ENCODE measurements at regions not wholly inside any gene's neighbourhood (a gene's known extent, or its start where the extent isn't known, plus 50 kb on each side); places are given as distances from the start of the nearest gene placed in this dataset.
"Not testable (repeated sequence)": the region's sequence is repeated elsewhere in the genome, so short reads cannot be mapped to it uniquely, and the experiment has no call there.

DNA sequence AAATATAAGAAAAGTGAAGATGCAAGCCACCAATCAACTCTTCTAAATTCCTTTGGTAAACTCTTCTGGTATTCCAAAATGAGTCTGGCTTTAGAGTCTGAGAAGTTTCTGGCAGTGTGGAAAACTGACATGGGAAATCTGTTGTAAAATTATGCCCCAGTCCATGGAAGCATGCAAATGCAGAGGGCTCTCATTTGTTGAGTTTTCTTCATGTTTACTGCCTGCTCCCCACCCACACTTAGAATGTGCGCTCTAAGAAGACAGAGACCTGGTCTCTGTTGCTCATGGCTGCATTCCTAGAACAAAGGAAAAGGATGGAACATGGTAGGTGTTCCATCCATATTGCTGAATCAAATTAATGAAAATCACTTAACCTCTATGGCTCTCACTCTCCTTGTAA, 411.8 kb upstream of the PDZRN3 start:
- peaks cover 6% of the 10 kb centered on the region for H3K9me3 Mint-ChIP-seq

GRCh38 chr3:74036102-74036501, 411.4 kb upstream of the PDZRN3 start:
- Mint-ChIP-seq H3K4me3 (no peak overlapping the region), H3K27ac (no peak overlapping the region), H3K4me1 (ENCODE audit: low read depth) (no peaks in the 10 kb centered on the region), H3K36me3 (ENCODE audit: low read depth) (no peaks in the 10 kb centered on the region), H3K27me3 (ENCODE audit: low read depth) (no peaks in the 10 kb centered on the region), H3K9me3 (peaks cover 2% of the 10 kb centered on the region)
- no peak for DNase-seq (ENCODE audit: low spot score)

More for the DNA sequence above, 411.8 kb upstream of the PDZRN3 start:
- DNase-seq (ENCODE audit: low spot score): no peak
- Mint-ChIP-seq H3K4me1 (ENCODE audit: low read depth) (no peaks in the 10 kb centered on the region), H3K4me3 (no peak overlapping the region), H3K27me3 (ENCODE audit: low read depth) (no peaks in the 10 kb centered on the region), H3K36me3 (ENCODE audit: low read depth) (no peaks in the 10 kb centered on the region), H3K27ac (no peak overlapping the region)

- no peak for DNase-seq (ENCODE audit: low spot score)
- no peaks in the 10 kb centered on the region for H3K4me1 Mint-ChIP-seq (ENCODE audit: low read depth)
- no peaks in the 10 kb centered on the region for H3K27me3 Mint-ChIP-seq (ENCODE audit: low read depth)
- H3K4me3 Mint-ChIP-seq: no peak overlapping the region
- H3K36me3 Mint-ChIP-seq (ENCODE audit: low read depth): no peaks in the 10 kb centered on the region
- no peak overlapping the region for H3K27ac Mint-ChIP-seq
- H3K9me3 Mint-ChIP-seq: peaks cover 4% of the 10 kb centered on the region
These were observed 409.1 kb upstream of the PDZRN3 start for GRCh38 chr3:74033806-74034205.

GRCh38 chr3:74033381-74033780, 408.6 kb upstream of the PDZRN3 start:
- Mint-ChIP-seq H3K4me1 (ENCODE audit: low read depth) (no peaks in the 10 kb centered on the region), H3K27me3 (ENCODE audit: low read depth) (no peaks in the 10 kb centered on the region), H3K36me3 (ENCODE audit: low read depth) (no peaks in the 10 kb centered on the region), H3K9me3 (peaks cover 4% of the 10 kb centered on the region), H3K4me3 (no peak overlapping the region), H3K27ac (no peak overlapping the region)
- DNase-seq (ENCODE audit: low spot score): no peak

GRCh38 chr3:74027121-74027520, 402.4 kb upstream of the PDZRN3 start:
- no peak overlapping the region for H3K4me3 Mint-ChIP-seq
- no peaks in the 10 kb centered on the region for H3K27me3 Mint-ChIP-seq (ENCODE audit: low read depth)
- DNase-seq (ENCODE audit: low spot score): no peak
- no peaks in the 10 kb centered on the region for H3K36me3 Mint-ChIP-seq (ENCODE audit: low read depth)
- H3K27ac Mint-ChIP-seq: no peak overlapping the region
- H3K4me1 Mint-ChIP-seq (ENCODE audit: low read depth): no peaks in the 10 kb centered on the region
- H3K9me3 Mint-ChIP-seq: peaks cover 4% of the 10 kb centered on the region

DNA sequence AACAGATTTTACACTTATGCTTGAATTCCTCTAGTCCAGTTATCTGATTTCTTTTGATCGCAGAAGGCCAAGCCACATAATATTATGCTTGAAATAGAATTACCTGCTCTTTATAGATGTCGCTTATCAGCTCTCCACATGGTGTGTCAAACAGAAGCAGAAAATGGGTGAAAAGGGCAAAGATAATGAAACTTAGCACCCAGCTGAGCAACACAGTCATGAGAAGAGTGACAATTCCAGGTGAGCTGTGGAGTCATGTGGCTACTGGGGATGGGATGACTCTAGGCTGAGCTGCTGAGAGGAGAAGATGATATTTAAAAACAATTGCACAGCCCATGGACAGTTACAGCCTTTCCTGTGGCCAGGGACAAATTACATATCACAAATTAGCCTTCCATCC, 398.7 kb upstream of the PDZRN3 start:
- DNase-seq (ENCODE audit: low spot score): no peak
- H3K27me3 Mint-ChIP-seq (ENCODE audit: low read depth): no peaks in the 10 kb centered on the region
- H3K4me1 Mint-ChIP-seq (ENCODE audit: low read depth): no peaks in the 10 kb centered on the region
- no peaks in the 10 kb centered on the region for H3K36me3 Mint-ChIP-seq (ENCODE audit: low read depth)
- H3K4me3 Mint-ChIP-seq: no peak overlapping the region
- H3K27ac Mint-ChIP-seq: no peak overlapping the region
- H3K9me3 Mint-ChIP-seq: no peaks in the 10 kb centered on the region

DNA sequence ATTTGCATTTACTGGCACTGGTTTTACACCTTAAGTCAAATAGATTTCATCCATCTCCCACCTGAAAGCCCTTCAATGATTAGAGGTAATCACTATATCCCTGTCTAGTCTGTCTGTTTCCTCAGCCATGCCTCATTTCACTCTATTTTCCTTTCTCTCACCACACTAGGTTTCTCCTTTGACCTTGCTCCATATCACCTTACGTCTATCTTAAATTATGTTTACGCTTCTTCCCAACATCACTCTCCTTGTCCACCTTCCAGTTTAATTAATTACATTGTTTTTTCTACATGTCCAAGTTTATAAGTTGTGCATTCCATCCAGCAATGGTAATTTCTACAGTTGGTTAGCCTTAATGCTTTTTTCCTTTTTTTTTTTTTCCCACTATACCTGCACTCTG, 396.7 kb upstream of the PDZRN3 start:
- Mint-ChIP-seq H3K4me1 (ENCODE audit: low read depth) (no peaks in the 10 kb centered on the region), H3K4me3 (no peak overlapping the region), H3K9me3 (no peaks in the 10 kb centered on the region), H3K36me3 (ENCODE audit: low read depth) (no peaks in the 10 kb centered on the region), H3K27ac (no peak overlapping the region), H3K27me3 (ENCODE audit: low read depth) (no peaks in the 10 kb centered on the region)
- DNase-seq (ENCODE audit: low spot score): no peak

DNA sequence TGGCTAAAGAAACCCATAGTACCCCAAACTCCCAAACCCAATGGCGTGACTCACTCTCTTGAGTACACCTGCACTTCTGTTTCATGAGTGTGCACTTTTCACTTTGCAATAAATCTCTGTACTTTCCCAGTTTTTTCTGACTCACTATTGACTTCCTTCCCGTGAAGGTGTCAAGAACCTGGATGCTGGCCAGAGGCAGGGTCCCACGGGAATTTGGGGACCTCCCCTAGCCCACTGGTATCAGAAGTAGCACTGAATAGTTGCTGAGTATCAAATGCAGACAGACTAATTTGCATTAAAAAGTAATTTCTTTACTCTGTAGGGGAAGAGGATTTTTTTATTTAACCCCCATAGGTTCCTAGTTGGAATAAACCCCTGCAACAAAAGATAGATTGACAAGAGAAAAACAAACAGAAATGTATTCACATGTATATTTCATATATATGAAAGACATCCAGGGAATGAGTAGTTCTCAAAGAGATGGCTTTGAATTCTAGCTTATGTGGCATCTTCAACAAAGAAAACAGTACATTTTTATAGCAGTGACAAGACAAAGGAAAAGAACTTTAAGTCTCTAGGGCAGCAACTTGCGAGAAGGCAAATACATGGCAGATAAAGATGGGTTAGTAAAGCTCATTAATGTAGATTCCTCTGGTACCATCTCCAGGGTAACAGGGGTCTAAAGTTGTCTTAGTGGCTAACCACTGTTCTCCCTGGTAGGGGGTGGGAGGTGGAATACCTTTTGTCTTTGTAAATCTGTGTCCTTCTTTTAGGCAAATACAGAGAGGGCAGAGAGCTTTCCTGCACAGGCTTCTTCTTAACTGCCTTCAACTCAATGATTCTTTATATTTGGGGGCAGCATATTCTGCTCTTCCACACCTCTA, 385.5 kb upstream of the PDZRN3 start:
- Mint-ChIP-seq H3K36me3 (ENCODE audit: low read depth) (no peaks in the 10 kb centered on the region), H3K27me3 (ENCODE audit: low read depth) (no peaks in the 10 kb centered on the region), H3K4me1 (ENCODE audit: low read depth) (no peaks in the 10 kb centered on the region), H3K27ac (no peak overlapping the region), H3K9me3 (peaks cover 9% of the 10 kb centered on the region), H3K4me3 (no peak overlapping the region)
- DNase-seq (ENCODE audit: low spot score): no peak

DNA sequence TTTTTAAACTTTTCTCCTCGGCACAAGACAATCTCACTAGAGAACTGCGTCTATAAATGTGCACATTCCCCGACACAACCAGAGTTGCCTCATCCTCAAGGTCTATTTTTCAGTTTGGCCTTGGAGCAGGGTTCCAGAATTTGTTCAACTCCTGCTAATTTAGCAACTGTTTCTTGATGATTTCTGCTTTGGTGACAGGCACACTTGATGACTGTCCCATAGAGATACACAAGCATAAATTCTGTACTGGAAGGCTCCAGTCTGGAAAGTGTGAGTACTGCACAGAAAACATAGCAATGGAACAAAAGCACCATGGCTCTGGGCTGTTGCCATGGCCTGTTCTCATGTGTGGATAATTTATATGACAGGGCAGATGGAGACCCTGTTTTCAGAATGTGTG, 379.6 kb upstream of the PDZRN3 start:
- H3K27ac Mint-ChIP-seq: no peak overlapping the region
- no peaks in the 10 kb centered on the region for H3K36me3 Mint-ChIP-seq (ENCODE audit: low read depth)
- no peak overlapping the region for H3K4me3 Mint-ChIP-seq
- DNase-seq (ENCODE audit: low spot score): no peak
- no peaks in the 10 kb centered on the region for H3K27me3 Mint-ChIP-seq (ENCODE audit: low read depth)
- no peaks in the 10 kb centered on the region for H3K4me1 Mint-ChIP-seq (ENCODE audit: low read depth)
- H3K9me3 Mint-ChIP-seq: peaks cover 15% of the 10 kb centered on the region

DNA sequence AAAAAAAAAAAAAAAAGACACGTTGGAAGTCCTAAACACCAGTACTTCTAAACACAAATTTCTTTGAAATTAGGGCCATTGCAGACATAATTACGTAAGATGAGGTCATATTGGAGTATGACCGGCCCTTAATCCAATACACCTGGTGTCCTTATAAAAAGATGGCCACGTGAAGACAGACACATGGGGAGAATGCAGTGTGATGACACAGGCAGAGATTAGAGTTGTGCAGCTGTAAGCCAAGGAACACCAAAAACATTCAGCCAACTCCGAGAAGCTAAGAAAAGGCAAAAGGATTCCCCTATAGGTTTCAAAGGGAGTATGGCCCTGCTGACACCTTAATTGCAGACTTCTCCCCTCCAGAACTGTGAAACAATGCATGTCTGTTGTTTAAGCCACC, 379.0 kb upstream of the PDZRN3 start:
- Mint-ChIP-seq H3K4me3 (no peak overlapping the region), H3K27me3 (ENCODE audit: low read depth) (no peaks in the 10 kb centered on the region), H3K27ac (no peak overlapping the region), H3K4me1 (ENCODE audit: low read depth) (no peaks in the 10 kb centered on the region), H3K9me3 (peaks cover 17% of the 10 kb centered on the region), H3K36me3 (ENCODE audit: low read depth) (no peaks in the 10 kb centered on the region)
- DNase-seq (ENCODE audit: low spot score): no peak

DNA sequence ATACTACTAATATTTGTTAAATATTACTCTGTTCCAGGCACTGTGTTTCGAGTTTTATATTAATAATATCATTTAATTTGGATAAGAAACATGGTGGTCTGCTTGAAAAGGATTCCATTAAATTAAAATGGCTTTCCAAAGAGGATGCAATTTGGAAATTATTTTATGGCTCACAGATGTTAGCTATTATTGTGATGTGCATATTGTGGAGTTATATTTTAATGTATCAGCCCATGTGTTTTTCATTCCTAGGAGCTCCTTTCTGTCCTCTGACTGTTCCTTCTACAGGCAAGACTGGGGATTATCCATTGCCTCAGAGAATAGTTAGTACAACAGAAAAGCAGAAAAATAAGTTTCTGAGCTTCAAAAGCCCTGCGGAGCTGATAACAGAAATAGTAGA, 376.7 kb upstream of the PDZRN3 start:
- no peak overlapping the region for H3K4me3 Mint-ChIP-seq
- no peaks in the 10 kb centered on the region for H3K4me1 Mint-ChIP-seq (ENCODE audit: low read depth)
- H3K36me3 Mint-ChIP-seq (ENCODE audit: low read depth): no peaks in the 10 kb centered on the region
- DNase-seq (ENCODE audit: low spot score): no peak
- H3K27me3 Mint-ChIP-seq (ENCODE audit: low read depth): no peaks in the 10 kb centered on the region
- H3K9me3 Mint-ChIP-seq: peaks cover 24% of the 10 kb centered on the region
- H3K27ac Mint-ChIP-seq: no peak overlapping the region

DNA sequence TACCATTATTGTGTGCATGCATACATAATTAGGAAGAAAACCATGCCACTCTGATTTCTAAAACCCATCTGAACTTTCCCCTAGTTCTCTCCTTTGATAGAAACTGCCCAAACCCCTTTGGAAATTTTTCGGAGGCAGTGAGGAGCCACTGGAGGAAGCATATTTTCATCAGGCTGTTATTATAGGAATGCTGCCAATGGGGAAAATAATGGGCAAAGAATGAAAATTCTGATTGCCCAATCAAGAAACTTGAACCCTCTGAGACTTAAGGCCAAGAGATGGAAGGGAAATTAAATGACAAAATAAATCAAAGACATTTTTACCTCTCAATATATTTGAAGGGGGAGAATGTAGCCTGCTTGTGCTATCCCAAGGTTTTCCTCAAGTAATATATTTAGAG, 376.0 kb upstream of the PDZRN3 start:
- H3K4me3 Mint-ChIP-seq: no peak overlapping the region
- H3K9me3 Mint-ChIP-seq: peaks cover 24% of the 10 kb centered on the region
- no peaks in the 10 kb centered on the region for H3K27me3 Mint-ChIP-seq (ENCODE audit: low read depth)
- no peaks in the 10 kb centered on the region for H3K36me3 Mint-ChIP-seq (ENCODE audit: low read depth)
- DNase-seq (ENCODE audit: low spot score): no peak
- H3K27ac Mint-ChIP-seq: no peak overlapping the region
- H3K4me1 Mint-ChIP-seq (ENCODE audit: low read depth): no peaks in the 10 kb centered on the region

DNA sequence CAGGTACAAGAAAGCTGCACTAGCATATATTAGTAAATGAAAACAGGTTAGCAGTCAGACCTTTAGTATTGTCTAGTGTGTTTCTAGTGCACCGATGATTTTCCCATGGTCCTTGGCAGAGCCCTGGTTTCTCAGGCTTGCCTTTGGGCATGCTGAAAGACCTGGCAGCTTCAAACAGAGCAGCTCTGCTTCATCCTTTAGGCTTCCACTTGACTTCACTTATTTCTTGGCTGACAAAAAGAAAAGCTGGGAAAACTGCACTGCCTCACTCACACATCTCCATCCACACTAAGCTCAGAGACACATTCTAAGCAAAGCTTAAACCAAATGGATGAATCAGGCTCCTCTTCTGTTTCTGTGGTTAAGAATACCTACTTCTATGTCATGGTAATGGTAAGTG, 374.8 kb upstream of the PDZRN3 start:
- Mint-ChIP-seq H3K27ac (no peak overlapping the region), H3K4me3 (no peak overlapping the region), H3K9me3 (peaks cover 24% of the 10 kb centered on the region), H3K27me3 (ENCODE audit: low read depth) (no peaks in the 10 kb centered on the region), H3K4me1 (ENCODE audit: low read depth) (no peaks in the 10 kb centered on the region), H3K36me3 (ENCODE audit: low read depth) (no peaks in the 10 kb centered on the region)
- DNase-seq (ENCODE audit: low spot score): no peak

DNA sequence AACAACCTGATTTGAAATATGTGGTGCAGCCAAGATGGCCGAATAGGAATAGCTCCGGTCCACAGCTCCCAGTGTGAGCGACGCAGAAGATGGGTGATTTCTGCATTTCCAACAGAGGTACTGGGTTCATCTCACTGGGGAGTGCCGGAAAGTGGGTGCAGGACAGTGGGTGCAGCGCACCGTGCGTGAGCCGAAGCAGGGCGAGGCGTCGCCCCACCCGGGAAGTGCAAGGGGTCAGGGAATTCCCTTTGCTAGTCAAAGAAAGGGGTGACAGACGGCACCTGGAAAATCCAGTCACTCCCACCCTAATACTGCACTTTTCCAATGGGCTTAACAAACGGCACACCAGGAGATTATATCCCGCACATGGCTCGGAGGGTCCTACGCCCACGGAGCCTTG, 365.9 kb upstream of the PDZRN3 start:
- H3K27me3 Mint-ChIP-seq (ENCODE audit: low read depth); H3K27ac Mint-ChIP-seq; H3K4me1 Mint-ChIP-seq (ENCODE audit: low read depth); DNase-seq (ENCODE audit: low spot score); H3K9me3 Mint-ChIP-seq; H3K4me3 Mint-ChIP-seq; H3K36me3 Mint-ChIP-seq (ENCODE audit: low read depth): not testable (repeated sequence)

DNA sequence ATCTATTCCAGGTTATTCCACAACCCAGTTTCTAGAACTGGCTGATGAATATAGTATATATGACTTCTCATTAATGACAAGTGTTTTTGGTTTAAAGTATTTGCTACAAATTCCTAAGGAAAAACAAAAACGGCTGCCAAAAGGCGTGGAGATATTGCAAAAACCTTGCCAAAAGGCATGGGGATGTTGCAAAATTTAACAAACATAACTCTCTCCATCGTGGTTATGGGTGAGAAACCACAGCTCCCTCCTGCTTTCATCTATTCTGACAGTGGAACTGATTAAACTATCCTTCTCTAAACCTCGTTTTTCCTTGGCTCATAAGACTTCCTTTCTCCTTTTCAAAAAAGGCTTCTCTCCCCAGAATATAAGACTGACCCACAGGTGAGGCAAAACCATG, 342.0 kb upstream of the PDZRN3 start:
- H3K27ac Mint-ChIP-seq: no peak overlapping the region
- no peaks in the 10 kb centered on the region for H3K27me3 Mint-ChIP-seq (ENCODE audit: low read depth)
- no peaks in the 10 kb centered on the region for H3K4me1 Mint-ChIP-seq (ENCODE audit: low read depth)
- H3K36me3 Mint-ChIP-seq (ENCODE audit: low read depth): no peaks in the 10 kb centered on the region
- H3K4me3 Mint-ChIP-seq: no peak overlapping the region
- no peak for DNase-seq (ENCODE audit: low spot score)
- peaks cover 39% of the 10 kb centered on the region for H3K9me3 Mint-ChIP-seq

Measured in T-helper 2 cell treated with Interferon-gamma antibody and Interleukin-4, amounts not matched to agents 5 μg/mL and 100 μg/mL, for 36 hours (primary cell).